WTC11 (cell line): ENCODE measurements at regions not wholly inside any gene's neighbourhood (a gene's known extent, or its start where the extent isn't known, plus 50 kb on each side); places are given as distances from the start of the nearest gene placed in this dataset.

ENCODE experiments used
- ATAC-seq: fragments of 200-7000 bp; cut with Tn5 transposase; 2 replicates; pipeline ENCODE4 v1.10.0; 2021; ENCODE audit warnings: mild to moderate bottlenecking, moderate library complexity
- CTCF ChIA-PET: fragments of 300-600 bp; sonication (Branson Sonifier 250); formaldehyde crosslinking; loops from one replicate; lab custom pipeline; 2021; ENCODE audit warnings: antibody characterized with exemption; lab: Charles Lee
- POLR2A ChIA-PET: fragments of 350-600 bp; sonication (Branson Sonifier 250); formaldehyde crosslinking; loops from one replicate; lab custom pipeline; 2021; ENCODE audit warnings: antibody characterized with exemption; lab: Charles Lee
- DNase-seq: peaks from one replicate; pipeline ENCODE4 v3.0.0; 2021; ENCODE audit warnings: low spot score
- H3K27ac Mint-ChIP-seq: 2 replicates; pipeline ENCODE4 v1.8.0; 2021; ENCODE audit warnings: mixed read lengths
- H3K27me3 Mint-ChIP-seq: 2 replicates; pipeline ENCODE4 v1.8.0; 2021; ENCODE audit warnings: low read depth, mild to moderate bottlenecking, moderate library complexity, mixed read lengths
- H3K36me3 Mint-ChIP-seq: 2 replicates; pipeline ENCODE4 v1.8.0; 2021; ENCODE audit warnings: mixed read lengths
- H3K4me1 Mint-ChIP-seq: 2 replicates; pipeline ENCODE4 v1.8.0; 2022; ENCODE audit warnings: mixed read lengths
- H3K4me3 Mint-ChIP-seq: 2 replicates; pipeline ENCODE4 v1.8.0; 2021; ENCODE audit warnings: mild to moderate bottlenecking, moderate library complexity, mixed read lengths
- H3K9me3 Mint-ChIP-seq: 2 replicates; pipeline ENCODE4 v1.8.0; 2021; ENCODE audit warnings: mixed read lengths
- ATF3 ChIP-seq: sonication (generic); formaldehyde crosslinking; conservative IDR thresholded peaks from 2 replicates; pipeline ENCODE4 v1.8.1; 2022; ENCODE audit warnings: mild to moderate bottlenecking, missing genetic modification reagents
- CBFB ChIP-seq: sonication (generic); formaldehyde crosslinking; IDR thresholded peaks from 2 replicates; pipeline ENCODE4 v1.8.1; 2022; ENCODE audit warnings: mild to moderate bottlenecking, low read depth, missing genetic modification reagents
- CDX4 ChIP-seq: fragments of 250-450 bp; sonication (Bioruptor Pico); IDR thresholded peaks from 2 replicates; pipeline ENCODE4 v1.9.0; 2021; ENCODE audit warnings: moderate library complexity, mild to moderate bottlenecking, inconsistent platforms, borderline replicate concordance
- ETV6 ChIP-seq: sonication (generic); formaldehyde crosslinking; IDR thresholded peaks from 2 replicates; pipeline ENCODE4 v1.8.1; 2022; ENCODE audit warnings: mild to moderate bottlenecking, missing genetic modification reagents
- FOXP1 ChIP-seq: sonication (generic); formaldehyde crosslinking; IDR thresholded peaks from 2 replicates; pipeline ENCODE4 v1.8.0; 2022; ENCODE audit warnings: missing genetic modification reagents, mild to moderate bottlenecking, moderate library complexity, borderline replicate concordance
- IRF2 ChIP-seq: sonication (generic); formaldehyde crosslinking; IDR thresholded peaks from 2 replicates; pipeline ENCODE4 v1.8.0; 2022; ENCODE audit warnings: low read depth, missing genetic modification reagents, borderline replicate concordance
- JAZF1 ChIP-seq: fragments of 250-450 bp; sonication (Bioruptor Pico); IDR thresholded peaks from 2 replicates; pipeline ENCODE4 v1.9.0; 2021; ENCODE audit warnings: moderate library complexity, mild to moderate bottlenecking, inconsistent platforms
- JUN ChIP-seq: sonication (generic); formaldehyde crosslinking; IDR thresholded peaks from 2 replicates; pipeline ENCODE4 v1.8.0; 2023; ENCODE audit warnings: mild to moderate bottlenecking, missing genetic modification reagents
- KAT7 ChIP-seq: sonication (generic); formaldehyde crosslinking; IDR thresholded peaks from 2 replicates; pipeline ENCODE4 v1.8.1; 2023; ENCODE audit warnings: missing genetic modification reagents, mild to moderate bottlenecking, borderline replicate concordance
- NR1H2 ChIP-seq: sonication (generic); formaldehyde crosslinking; IDR thresholded peaks from 2 replicates; pipeline ENCODE4 v1.9.0; 2021; ENCODE audit warnings: mild to moderate bottlenecking, moderate library complexity, missing genetic modification reagents
- PREB ChIP-seq: sonication (generic); formaldehyde crosslinking; IDR thresholded peaks from 2 replicates; pipeline ENCODE4 v1.8.1; 2022; ENCODE audit warnings: mild to moderate bottlenecking, missing genetic modification reagents, moderate library complexity, borderline replicate concordance
- PRRX2 ChIP-seq: fragments of 250-450 bp; sonication (Bioruptor Pico); IDR thresholded peaks from 2 replicates; pipeline ENCODE4 v1.8.0; 2021; ENCODE audit warnings: mild to moderate bottlenecking
- RELA ChIP-seq: sonication (generic); formaldehyde crosslinking; IDR thresholded peaks from 2 replicates; pipeline ENCODE4 v1.8.1; 2022; ENCODE audit warnings: missing genetic modification reagents, mild to moderate bottlenecking, borderline replicate concordance
- SMAD3 ChIP-seq: sonication (generic); formaldehyde crosslinking; IDR thresholded peaks from 2 replicates; pipeline ENCODE4 v1.8.0; 2022; ENCODE audit warnings: missing genetic modification reagents, mild to moderate bottlenecking, borderline replicate concordance
- SP1 ChIP-seq: sonication (generic); formaldehyde crosslinking; conservative IDR thresholded peaks from 2 replicates; pipeline ENCODE4 v1.8.1; 2022; ENCODE audit warnings: missing genetic modification reagents
- ZNF121 ChIP-seq: sonication (generic); formaldehyde crosslinking; IDR thresholded peaks from 2 replicates; pipeline ENCODE4 v1.8.0; 2023; ENCODE audit warnings: missing genetic modification reagents
- ZNF219 ChIP-seq: sonication (generic); formaldehyde crosslinking; IDR thresholded peaks from 2 replicates; pipeline ENCODE4 v1.8.0; 2023; ENCODE audit warnings: missing genetic modification reagents, mild to moderate bottlenecking, borderline replicate concordance
- TF ChIP-seq, protein P1 (sequence below): fragments of 250-450 bp; sonication (Bioruptor Pico); conservative IDR thresholded peaks from 2 replicates; pipeline ENCODE4 v1.9.0; 2021; ENCODE audit warnings: mild to moderate bottlenecking
- TF ChIP-seq, protein P2 (sequence below): sonication (generic); formaldehyde crosslinking; IDR thresholded peaks from 2 replicates; pipeline ENCODE4 v1.8.0; 2022; ENCODE audit warnings: mild to moderate bottlenecking, missing genetic modification reagents
- TF ChIP-seq, protein P3 (sequence below): fragments of 200-600 bp; IDR thresholded peaks from 2 replicates; pipeline ENCODE4 v1.8.0; 2022; ENCODE audit warnings: antibody characterized with exemption
- TF ChIP-seq, protein P4 (sequence below): sonication (generic); formaldehyde crosslinking; IDR thresholded peaks from 2 replicates; pipeline ENCODE4 v1.8.1; 2023; ENCODE audit warnings: mild to moderate bottlenecking, moderate library complexity, missing genetic modification reagents
- TF ChIP-seq, protein P5 (sequence below): sonication (generic); formaldehyde crosslinking; IDR thresholded peaks from 2 replicates; pipeline ENCODE4 v1.8.0; 2022; ENCODE audit warnings: mild to moderate bottlenecking, missing genetic modification reagents

DNA sequence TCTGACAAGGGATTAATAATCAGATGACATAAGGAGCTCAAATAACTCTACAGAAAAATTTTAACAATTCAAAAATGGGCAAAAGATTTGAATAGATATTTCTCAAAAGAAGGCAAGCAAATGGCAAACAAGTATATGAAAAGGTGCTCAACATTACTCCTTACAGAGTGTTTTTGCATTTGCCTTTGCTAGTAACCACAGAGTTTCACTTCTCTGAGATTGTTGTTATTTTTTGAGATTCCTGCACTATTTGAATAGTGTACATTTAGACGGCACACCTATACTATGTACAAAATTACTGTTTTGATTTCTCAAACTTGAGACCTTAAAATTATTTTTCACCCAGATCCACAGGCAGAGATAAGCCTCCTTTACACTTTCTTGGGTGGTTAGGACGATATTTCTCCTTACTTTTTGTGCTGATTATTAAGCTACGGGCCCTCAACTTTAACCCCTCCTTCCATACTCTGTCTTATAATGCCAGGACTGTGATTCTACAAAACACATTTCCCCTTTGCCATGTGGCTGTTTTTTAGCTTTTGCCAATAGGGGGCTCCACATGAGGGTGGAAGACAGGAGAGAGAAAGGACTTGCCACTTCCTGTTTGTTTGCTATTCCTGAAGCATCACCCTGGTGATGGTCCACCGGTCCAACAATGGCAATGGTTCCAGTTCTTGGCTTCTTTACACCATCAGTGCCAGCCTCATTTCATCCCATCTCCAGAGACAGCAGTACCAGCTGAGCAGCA lies 65.0 kb upstream of the DAP start:
- DNase-seq (peak; percentile 32), ATAC-seq (peak; percentile 84)
- TF ChIP-seq KAT7 (CRISPR knock-in tag) (no peak), RELA (CRISPR knock-in tag) (no peak)
- TF ChIP-seq, protein P1, sequence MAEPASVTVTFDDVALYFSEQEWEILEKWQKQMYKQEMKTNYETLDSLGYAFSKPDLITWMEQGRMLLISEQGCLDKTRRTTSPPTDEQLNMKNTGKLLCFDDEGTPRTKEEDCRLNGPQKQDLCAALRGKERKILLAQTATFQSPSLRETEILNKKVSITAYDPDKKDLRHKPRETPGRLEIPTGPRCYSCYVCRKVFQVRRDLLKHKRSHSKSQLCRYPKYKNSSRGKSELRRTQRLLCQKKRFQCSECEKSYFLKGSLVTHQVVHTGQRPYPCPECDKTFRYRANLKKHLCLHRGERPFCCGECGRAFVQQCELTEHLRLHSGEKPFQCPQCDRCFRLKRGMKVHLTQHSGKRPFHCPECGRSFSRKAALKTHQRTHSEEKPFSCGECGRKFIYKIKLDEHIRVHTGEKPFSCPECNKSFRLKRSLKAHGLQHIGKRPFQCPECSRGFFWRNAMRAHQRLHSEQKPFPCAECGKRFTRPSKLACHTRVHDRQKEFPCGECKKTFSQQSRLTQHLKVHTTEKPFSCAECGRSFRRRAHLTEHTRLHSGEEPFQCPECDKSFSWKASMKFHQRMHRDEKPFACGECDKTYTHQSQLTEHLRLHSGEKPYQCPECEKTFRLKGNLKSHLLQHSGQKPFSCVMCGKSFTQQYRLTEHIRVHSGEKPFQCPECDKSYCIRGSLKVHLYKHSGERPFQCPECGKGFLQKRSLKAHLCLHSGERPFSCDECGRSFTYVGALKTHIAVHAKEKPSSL (CRISPR knock-in tag), result no peak
- TF ChIP-seq, protein P2, sequence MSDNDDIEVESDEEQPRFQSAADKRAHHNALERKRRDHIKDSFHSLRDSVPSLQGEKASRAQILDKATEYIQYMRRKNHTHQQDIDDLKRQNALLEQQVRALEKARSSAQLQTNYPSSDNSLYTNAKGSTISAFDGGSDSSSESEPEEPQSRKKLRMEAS (CRISPR knock-in tag), result 0 out of 2 replicates have a peak, but pooled peaks have one; percentile 21
- TF ChIP-seq, protein P3, sequence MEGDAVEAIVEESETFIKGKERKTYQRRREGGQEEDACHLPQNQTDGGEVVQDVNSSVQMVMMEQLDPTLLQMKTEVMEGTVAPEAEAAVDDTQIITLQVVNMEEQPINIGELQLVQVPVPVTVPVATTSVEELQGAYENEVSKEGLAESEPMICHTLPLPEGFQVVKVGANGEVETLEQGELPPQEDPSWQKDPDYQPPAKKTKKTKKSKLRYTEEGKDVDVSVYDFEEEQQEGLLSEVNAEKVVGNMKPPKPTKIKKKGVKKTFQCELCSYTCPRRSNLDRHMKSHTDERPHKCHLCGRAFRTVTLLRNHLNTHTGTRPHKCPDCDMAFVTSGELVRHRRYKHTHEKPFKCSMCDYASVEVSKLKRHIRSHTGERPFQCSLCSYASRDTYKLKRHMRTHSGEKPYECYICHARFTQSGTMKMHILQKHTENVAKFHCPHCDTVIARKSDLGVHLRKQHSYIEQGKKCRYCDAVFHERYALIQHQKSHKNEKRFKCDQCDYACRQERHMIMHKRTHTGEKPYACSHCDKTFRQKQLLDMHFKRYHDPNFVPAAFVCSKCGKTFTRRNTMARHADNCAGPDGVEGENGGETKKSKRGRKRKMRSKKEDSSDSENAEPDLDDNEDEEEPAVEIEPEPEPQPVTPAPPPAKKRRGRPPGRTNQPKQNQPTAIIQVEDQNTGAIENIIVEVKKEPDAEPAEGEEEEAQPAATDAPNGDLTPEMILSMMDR, result peak; percentile 28; the same call in 1 of the 2 replicates
- ChIA-PET CTCF (interaction anchor here (0.6 to 2.2 kb wide), 12 partner anchors 11 to 236 kb away, joined by 3 to 6 read pairs (median 3); no protein-coding TSS in a partner anchor), POLR2A (interaction anchor here (0.6 kb wide), 2 partner anchors 286 to 549 kb away, joined by 3 to 4 read pairs; no protein-coding TSS in a partner anchor)
- H3K9me3 Mint-ChIP-seq, result no peaks in the 10 kb centered on the region
- H3K36me3 Mint-ChIP-seq, result no peaks in the 10 kb centered on the region
- no peaks in the 10 kb centered on the region for H3K27me3 Mint-ChIP-seq
- no peak overlapping the region for H3K27ac Mint-ChIP-seq
- no peaks in the 10 kb centered on the region for H3K4me1 Mint-ChIP-seq
- H3K4me3 Mint-ChIP-seq, result no peak overlapping the region

- Mint-ChIP-seq H3K27ac (no peak overlapping the region), H3K36me3 (no peaks in the 10 kb centered on the region), H3K27me3 (peaks cover 6% of the 10 kb centered on the region; the same call in 1 of the 2 replicates), H3K4me1 (no peaks in the 10 kb centered on the region), H3K9me3 (peaks cover 5% of the 10 kb centered on the region), H3K4me3 (no peak overlapping the region)
- ChIA-PET CTCF (no interaction called here), POLR2A (no interaction called here)
- DNase-seq, result no peak
- ATAC-seq, result no peak
- TF ChIP-seq ATF3 (CRISPR knock-in tag), result no peak
- TF ChIP-seq IRF2 (CRISPR knock-in tag), result no peak
- TF ChIP-seq PRRX2 (CRISPR knock-in tag), result no peak
- no peak for TF ChIP-seq CDX4 (CRISPR knock-in tag)
- TF ChIP-seq, protein P4, sequence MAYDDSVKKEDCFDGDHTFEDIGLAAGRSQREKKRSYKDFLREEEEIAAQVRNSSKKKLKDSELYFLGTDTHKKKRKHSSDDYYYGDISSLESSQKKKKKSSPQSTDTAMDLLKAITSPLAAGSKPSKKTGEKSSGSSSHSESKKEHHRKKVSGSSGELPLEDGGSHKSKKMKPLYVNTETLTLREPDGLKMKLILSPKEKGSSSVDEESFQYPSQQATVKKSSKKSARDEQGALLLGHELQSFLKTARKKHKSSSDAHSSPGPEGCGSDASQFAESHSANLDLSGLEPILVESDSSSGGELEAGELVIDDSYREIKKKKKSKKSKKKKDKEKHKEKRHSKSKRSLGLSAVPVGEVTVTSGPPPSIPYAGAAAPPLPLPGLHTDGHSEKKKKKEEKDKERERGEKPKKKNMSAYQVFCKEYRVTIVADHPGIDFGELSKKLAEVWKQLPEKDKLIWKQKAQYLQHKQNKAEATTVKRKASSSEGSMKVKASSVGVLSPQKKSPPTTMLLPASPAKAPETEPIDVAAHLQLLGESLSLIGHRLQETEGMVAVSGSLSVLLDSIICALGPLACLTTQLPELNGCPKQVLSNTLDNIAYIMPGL (CRISPR knock-in tag), result no peak
- no peak for TF ChIP-seq CBFB
- no peak for TF ChIP-seq SMAD3 (CRISPR knock-in tag)
- TF ChIP-seq, protein P1 (CRISPR knock-in tag), result no peak
- no peak for TF ChIP-seq SP1 (CRISPR knock-in tag)
- TF ChIP-seq, protein P5, sequence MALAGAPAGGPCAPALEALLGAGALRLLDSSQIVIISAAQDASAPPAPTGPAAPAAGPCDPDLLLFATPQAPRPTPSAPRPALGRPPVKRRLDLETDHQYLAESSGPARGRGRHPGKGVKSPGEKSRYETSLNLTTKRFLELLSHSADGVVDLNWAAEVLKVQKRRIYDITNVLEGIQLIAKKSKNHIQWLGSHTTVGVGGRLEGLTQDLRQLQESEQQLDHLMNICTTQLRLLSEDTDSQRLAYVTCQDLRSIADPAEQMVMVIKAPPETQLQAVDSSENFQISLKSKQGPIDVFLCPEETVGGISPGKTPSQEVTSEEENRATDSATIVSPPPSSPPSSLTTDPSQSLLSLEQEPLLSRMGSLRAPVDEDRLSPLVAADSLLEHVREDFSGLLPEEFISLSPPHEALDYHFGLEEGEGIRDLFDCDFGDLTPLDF (CRISPR knock-in tag), result no peak
- TF ChIP-seq ZNF219 (CRISPR knock-in tag), result no peak
- TF ChIP-seq JAZF1, result no peak
- TF ChIP-seq ETV6, result no peak
- TF ChIP-seq FOXP1 (CRISPR knock-in tag), result no peak
- no peak for TF ChIP-seq PREB (CRISPR knock-in tag)
- TF ChIP-seq NR1H2 (CRISPR knock-in tag), result no peak
- TF ChIP-seq JUN, result no peak
- TF ChIP-seq ZNF121 (CRISPR knock-in tag), result no peak
Measured at GRCh38 chr5:10812218-10812617, 51.2 kb upstream of the DAP start.
